ENCODE measurements at regions not wholly inside any gene's neighbourhood (a gene's known extent, or its start where the extent isn't known, plus 50 kb on each side); places are given as distances from the start of the nearest gene placed in this dataset.
"Not testable (repeated sequence)": the region's sequence is repeated elsewhere in the genome, so short reads cannot be mapped to it uniquely, and the experiment has no call there.

GRCh38 chr6:128600397-128600951 is 80.1 kb upstream of the PTPRK start:
- peak; percentile 64 for DNase-seq (ENCODE audit: extremely low read depth, low read depth, low spot score)

DNA sequence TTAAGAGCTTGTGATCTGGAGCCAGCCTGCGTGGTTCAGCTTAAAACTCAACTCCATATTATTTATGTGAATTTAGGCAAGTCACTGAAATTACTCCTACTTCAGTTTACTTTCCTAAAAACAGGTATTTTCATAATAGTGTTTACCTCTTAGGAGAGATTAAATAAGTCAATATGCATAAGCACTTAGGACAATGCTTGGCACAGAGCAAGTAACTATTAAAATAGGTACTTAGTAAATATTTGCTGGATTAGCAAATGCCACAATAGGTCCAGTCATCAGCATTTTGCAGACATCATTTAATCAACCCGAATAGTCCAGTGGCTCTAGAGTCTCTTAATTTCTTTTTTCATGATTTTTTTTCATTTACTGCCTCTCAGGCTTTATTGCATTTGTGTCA is 78.6 kb upstream of the PTPRK start:
- no peak for DNase-seq (ENCODE audit: extremely low read depth, low read depth, low spot score)

DNA sequence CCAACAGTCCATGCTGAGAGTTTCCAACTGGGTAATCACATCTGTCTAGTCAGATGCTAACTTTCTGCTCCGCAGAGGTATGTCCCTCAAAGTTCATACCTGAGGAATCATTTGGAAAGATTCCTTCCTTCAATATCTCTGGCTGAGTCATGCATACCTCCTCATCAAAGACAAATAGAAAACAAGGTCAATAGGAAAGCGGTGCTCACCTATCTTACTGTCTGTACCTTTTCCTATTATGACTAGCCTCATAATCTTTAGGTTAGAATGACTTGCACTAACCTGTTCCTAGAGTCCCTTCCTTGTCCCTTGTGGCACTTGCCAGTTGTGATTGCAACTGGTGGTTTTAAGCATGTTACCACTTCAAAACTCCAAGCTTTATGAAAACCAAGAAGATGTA is 78.2 kb upstream of the PTPRK start:
- DNase-seq (ENCODE audit: extremely low read depth, low read depth, low spot score), result no peak

DNA sequence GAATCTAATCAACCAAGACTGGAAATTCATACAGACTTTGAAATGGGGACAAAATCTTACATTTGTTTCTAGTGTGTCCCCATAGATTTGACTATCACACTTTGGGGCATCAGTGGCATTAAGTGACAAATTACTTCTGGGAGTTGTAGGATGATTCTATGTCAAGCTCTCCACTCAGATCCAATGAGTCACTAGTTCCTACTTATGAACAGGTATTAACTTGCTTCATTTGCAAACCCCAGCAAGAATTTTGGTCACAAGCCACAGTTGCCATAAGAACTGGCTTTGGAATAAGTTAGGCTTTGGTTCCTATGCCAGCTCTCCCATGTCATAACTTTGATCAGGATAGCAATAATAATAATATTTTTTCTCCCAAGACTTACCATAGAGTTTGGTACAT is 77.6 kb upstream of the PTPRK start:
- DNase-seq (ENCODE audit: extremely low read depth, low read depth, low spot score), result no peak

DNA sequence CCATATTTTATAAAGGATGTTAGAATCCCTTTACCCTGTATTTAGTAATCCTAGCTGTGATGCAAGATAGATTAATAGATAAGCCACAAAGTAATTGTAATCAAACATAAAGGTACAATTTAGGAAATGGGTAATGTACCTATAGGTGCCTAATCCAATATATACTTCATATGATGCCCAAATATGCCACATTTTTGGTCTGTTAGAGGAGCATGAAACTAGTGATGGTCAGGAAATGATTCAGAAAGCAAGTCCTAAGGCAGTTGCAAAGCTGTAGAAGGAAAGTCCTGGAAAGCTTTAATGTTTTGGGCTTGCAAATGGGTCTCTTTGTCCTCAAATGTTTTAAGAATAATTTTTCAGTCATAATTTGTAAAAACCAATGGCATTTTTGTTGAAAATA is 76.6 kb upstream of the PTPRK start:
- DNase-seq (ENCODE audit: extremely low read depth, low read depth, low spot score), result no peak

- no peak for DNase-seq (ENCODE audit: extremely low read depth, low read depth, low spot score)
Measured at GRCh38 chr6:128595544-128595943, 75.1 kb upstream of the PTPRK start.

GRCh38 chr6:128586095-128586494 is 65.7 kb upstream of the PTPRK start:
- no peak for DNase-seq (ENCODE audit: extremely low read depth, low read depth, low spot score)

DNA sequence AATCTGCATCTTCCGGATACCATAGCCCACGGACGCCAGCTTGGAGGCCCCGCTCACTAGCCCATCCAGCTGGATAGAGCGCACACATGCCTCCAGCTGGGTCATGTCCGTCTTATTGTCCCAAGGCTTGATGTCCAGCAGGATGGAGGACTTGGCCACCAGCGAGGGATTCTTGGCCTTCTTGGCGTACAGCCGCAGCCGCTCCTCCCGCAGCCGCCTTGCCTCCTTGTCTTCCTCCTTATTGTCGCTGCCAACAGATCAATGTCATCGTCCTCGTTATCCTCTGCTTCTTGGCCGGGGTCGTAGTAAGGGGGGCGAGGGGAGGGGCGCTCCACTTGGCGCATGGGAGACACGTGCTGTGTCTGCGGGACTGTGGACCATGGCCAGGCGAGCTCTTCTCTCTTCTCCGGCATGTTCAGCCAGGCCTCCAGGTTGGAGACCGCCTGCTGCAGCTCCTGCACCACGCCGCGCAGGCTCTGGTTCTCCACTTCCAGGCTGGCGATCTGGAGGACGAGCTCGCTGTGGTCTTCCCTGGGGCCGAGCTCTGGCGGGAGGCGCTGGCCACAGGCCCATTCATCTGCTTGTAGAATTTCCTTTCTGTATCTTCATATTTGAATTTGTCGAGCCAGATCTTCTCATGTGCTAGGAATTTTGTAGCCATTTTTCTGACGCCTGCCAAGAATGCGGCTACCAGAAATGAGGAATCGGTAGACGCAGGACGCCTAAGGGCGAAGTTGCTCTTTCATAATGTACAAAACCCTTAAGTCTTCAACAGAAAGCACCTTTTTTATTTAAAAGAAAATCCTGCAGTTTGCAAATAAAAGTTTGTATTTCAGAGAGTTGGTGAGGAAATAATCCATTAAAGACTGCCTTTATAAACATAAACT is 60.1 kb upstream of the PTPRK start:
- no peak for DNase-seq (ENCODE audit: extremely low read depth, low read depth, low spot score)

- not testable (repeated sequence) for DNase-seq (ENCODE audit: extremely low read depth, low read depth, low spot score)
Measured at GRCh38 chr6:128575254-128575653, 54.9 kb upstream of the PTPRK start.

GRCh38 chr6:128574402-128574801 is 54.0 kb upstream of the PTPRK start:
- DNase-seq (ENCODE audit: extremely low read depth, low read depth, low spot score), result no peak

DNA sequence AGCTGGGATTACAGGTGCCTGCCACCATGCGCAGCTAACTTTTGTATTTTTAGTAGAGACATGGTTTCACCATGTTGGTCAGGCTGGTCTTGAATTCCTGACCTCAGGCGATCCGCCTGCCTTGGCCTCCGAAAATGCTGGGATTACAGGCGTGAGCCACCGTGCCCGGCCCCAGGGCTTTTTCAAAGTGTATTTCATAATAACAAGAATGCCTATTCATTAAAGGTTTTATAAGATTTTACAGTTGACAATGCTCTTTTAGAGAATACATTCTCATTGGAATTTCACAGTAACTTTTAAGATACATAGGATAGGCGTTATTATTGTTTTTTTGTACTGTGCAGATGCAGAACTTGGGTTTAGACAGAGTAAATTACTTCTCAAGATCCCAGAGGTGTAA is 52.6 kb upstream of the PTPRK start:
- DNase-seq (ENCODE audit: extremely low read depth, low read depth, low spot score), result no peak

DNA sequence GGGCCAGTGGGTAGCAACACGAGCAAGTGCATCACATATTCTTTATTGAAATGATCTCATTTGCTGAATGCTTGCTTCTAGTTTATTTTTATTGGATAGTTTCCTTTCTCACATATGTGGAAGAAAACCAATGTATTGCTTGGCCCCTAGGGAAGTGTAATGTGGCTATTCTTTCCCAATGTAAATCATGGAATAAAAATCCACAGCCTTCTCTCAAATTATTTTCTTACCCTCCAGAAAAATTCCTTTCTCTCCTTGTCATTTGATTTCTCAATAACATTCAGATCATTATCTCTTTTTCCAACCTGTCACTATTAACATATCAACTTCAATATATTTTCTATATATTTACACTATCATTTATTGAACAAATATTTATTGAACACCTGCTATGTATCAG is 51.9 kb upstream of the PTPRK start:
- DNase-seq (ENCODE audit: extremely low read depth, low read depth, low spot score), result no peak

- DNase-seq (ENCODE audit: extremely low read depth, low read depth, low spot score), result no peak
Measured at GRCh38 chr6:128570680-128571063, 50.3 kb upstream of the PTPRK start.

DNA sequence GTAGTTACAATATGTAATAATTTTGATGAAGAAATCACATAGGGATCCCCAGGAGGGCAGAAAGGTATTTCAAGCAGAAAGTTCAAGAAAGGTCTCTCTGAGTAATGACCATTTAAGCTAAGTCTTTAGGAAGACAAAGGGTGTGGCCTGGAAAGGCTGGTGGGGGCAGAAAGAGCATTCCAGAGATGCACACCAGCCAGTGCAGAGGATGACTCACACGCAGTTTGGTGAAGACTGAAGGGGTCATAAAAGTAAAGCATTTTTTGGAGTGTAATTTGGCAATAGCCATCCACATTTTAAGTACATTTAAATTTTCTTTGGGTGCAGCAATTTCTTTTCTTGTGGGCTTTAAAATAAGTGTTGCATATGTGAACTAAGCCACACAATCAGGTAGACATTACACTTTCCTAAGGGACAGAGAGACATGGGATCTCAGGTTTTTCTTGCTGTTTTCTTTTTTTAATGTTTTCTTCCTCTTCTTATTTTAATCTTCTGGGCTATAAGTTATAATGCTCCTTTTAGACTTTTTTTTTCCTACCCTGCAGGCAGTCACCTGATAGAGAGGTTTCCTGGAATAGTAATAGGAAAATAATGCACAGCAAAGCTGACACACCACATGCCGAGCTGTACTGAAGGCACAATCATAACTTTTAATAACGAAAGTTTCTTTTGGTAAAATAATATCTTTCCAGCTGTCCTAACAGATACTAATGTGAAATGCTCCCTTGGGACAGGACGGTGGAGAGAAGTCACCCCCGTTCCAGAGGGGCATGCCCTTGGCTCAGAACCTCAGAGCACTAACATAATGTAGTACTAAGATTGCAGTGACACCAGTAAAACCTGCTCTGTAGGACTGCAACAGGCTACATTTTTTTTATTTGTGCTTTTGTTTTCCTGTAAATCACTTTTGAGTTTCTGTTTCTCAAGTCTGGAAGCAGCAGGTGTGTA is 49.6 kb upstream of the PTPRK start:
- DNase-seq (ENCODE audit: extremely low read depth, low read depth, low spot score), result no peak
